SK-N-SH (cell line): ENCODE measurements at regions not wholly inside any gene's neighbourhood (a gene's known extent, or its start where the extent isn't known, plus 50 kb on each side); places are given as distances from the start of the nearest gene placed in this dataset.

Source experiments
- CTCF ChIA-PET: fragments of 300-600, 350-600 bp; formaldehyde crosslinking; extraction: SDS; loops from one replicate; lab custom pipeline; 2021; lab: Yijun Ruan, JAX
- POLR2A ChIA-PET: fragments of 350-600 bp; sonication (Branson Sonifier 250); formaldehyde crosslinking; extraction: SDS; loops from one replicate; lab custom pipeline; 2020; ENCODE audit warnings: antibody characterized with exemption, inconsistent platforms; lab: Yijun Ruan, JAX
- DNase-seq: peaks from one replicate; pipeline ENCODE4 v3.0.0; 2012
- H2AFZ ChIP-seq: fragments of 200-600 bp; sonication (generic); 2 replicates; pipeline ENCODE4 v1.8.1; 2016; ENCODE audit warnings: antibody characterized with exemption, mild to moderate bottlenecking, low read depth
- H3F3A ChIP-seq: fragments of 200-600 bp; sonication (generic); replicated peaks from 2 replicates; pipeline ENCODE3; 2016; ENCODE audit warnings: antibody characterized with exemption, mild to moderate bottlenecking; ENCODE audit not compliant: insufficient read depth
- H3K27ac ChIP-seq, 2 experiments: fragments of 200-500 bp in 1 of 2; fragments of 200-600 bp in 1 of 2; sonication (Bioruptor generic) in 1 of 2; sonication (generic), shearing (Covaris generic) in 1 of 2; 2 replicates each; pipeline versions ENCODE4 v1.5.1 to v1.6.1; 2014 to 2016; ENCODE audit warnings: low read depth in 2 of 2, inconsistent platforms in 1 of 2, low read length in 1 of 2, mild to moderate bottlenecking in 1 of 2, mixed read lengths in 1 of 2
- H3K27me3 ChIP-seq: fragments of 200-600 bp; sonication (generic), shearing (Covaris generic); 2 replicates; pipeline ENCODE4 v1.6.1; 2016; ENCODE audit warnings: mixed run types; ENCODE audit not compliant: insufficient read depth
- H3K36me3 ChIP-seq, 2 experiments: fragments of 200-500 bp in 1 of 2; fragments of 200-600 bp in 1 of 2; sonication (Bioruptor generic) in 1 of 2; sonication (generic) in 1 of 2; replicated peaks in 1 of 2; 2 replicates each; pipeline versions ENCODE3 to v1.5.1; 2014 to 2016; ENCODE audit warnings: low read length in 1 of 2, mild to moderate bottlenecking in 1 of 2; ENCODE audit not compliant: insufficient read depth in 2 of 2, control insufficient read depth in 1 of 2
- H3K4me1 ChIP-seq, 2 experiments: fragments of 200-500 bp in 1 of 2; fragments of 200-600 bp in 1 of 2; sonication (Bioruptor generic) in 1 of 2; sonication (generic), shearing (Covaris generic) in 1 of 2; 2 replicates each; pipeline versions ENCODE4 v1.5.1 to v1.6.1; 2014 to 2016; ENCODE audit warnings: low read depth in 1 of 2, low read length in 1 of 2, mixed run types in 1 of 2; ENCODE audit not compliant: insufficient read depth in 2 of 2, control insufficient read depth in 1 of 2
- H3K4me2 ChIP-seq: fragments of 200-600 bp; sonication (generic), shearing (Covaris generic); 2 replicates; pipeline ENCODE4 v1.6.1; 2017; ENCODE audit warnings: mixed run types
- H3K4me3 ChIP-seq, 2 experiments: fragments of 200-500 bp in 1 of 2; fragments of 200-600 bp in 1 of 2; sonication (Bioruptor generic) in 1 of 2; sonication (generic), shearing (Covaris generic) in 1 of 2; 2 replicates each; pipeline versions ENCODE4 v1.5.1 to v1.8.1; 2014 to 2016; ENCODE audit warnings: low read depth in 2 of 2, inconsistent platforms in 1 of 2, low read length in 1 of 2, mild to moderate bottlenecking in 1 of 2, mixed read lengths in 1 of 2, moderate library complexity in 1 of 2
- H3K79me2 ChIP-seq: fragments of 200-600 bp; sonication (generic); 2 replicates; pipeline ENCODE4 v1.8.1; 2017; ENCODE audit warnings: mild to moderate bottlenecking; ENCODE audit not compliant: insufficient read depth
- H3K9ac ChIP-seq: fragments of 200-600 bp; sonication (generic); 2 replicates; pipeline ENCODE4 v1.6.1; 2017; ENCODE audit warnings: mixed run types
- H3K9me2 ChIP-seq: fragments of 200-600 bp; sonication (generic); 2 replicates; pipeline ENCODE4 v1.6.1; 2017; ENCODE audit warnings: mixed run types
- H3K9me3 ChIP-seq: fragments of 200-600 bp; sonication (generic); 2 replicates; pipeline ENCODE4 v1.6.1; 2017; ENCODE audit warnings: mixed run types, mild to moderate bottlenecking, moderate library complexity
- H4K20me1 ChIP-seq: fragments of 200-600 bp; sonication (generic); 2 replicates; pipeline ENCODE4 v1.6.1; 2017; ENCODE audit warnings: mild to moderate bottlenecking, mixed run types; ENCODE audit not compliant: insufficient read depth
- CHD2 ChIP-seq: fragments of 150-350 bp; IDR thresholded peaks from 2 replicates; pipeline ENCODE4 v1.6.1; 2018; ENCODE audit warnings: low read length; ENCODE audit not compliant: partially characterized antibody
- CTCF ChIP-seq: fragments of 200-600 bp; sonication (generic); IDR thresholded peaks from 2 replicates; pipeline ENCODE4 v1.6.1; 2017; ENCODE audit warnings: antibody characterized with exemption, mild to moderate bottlenecking, moderate library complexity
- ELF1 ChIP-seq: IDR thresholded peaks from 2 replicates; pipeline ENCODE4 v1.4.0; 2012
- FOXM1 ChIP-seq: IDR thresholded peaks from 2 replicates; pipeline ENCODE4 v1.4.0; 2012; ENCODE audit warnings: low read depth, mild to moderate bottlenecking
- GABPA ChIP-seq: IDR thresholded peaks from 2 replicates; pipeline ENCODE4 v1.4.0; 2012; ENCODE audit warnings: low read depth, mild to moderate bottlenecking
- GATA2 ChIP-seq: sonication (generic); formaldehyde crosslinking; IDR thresholded peaks from 2 replicates; pipeline ENCODE4 v1.5.0; 2020; ENCODE audit warnings: mild to moderate bottlenecking, missing genetic modification reagents
- IRF3 ChIP-seq: fragments of 150-350 bp; IDR thresholded peaks from 2 replicates; pipeline ENCODE4 v1.6.1; 2016; ENCODE audit warnings: mild to moderate bottlenecking, low read depth, low read length
- JUND ChIP-seq: IDR thresholded peaks from 2 replicates; pipeline ENCODE4 v1.4.0; 2012
- MEF2A ChIP-seq: IDR thresholded peaks from 2 replicates; pipeline ENCODE4 v1.4.0; 2012; ENCODE audit warnings: low read depth, borderline replicate concordance
- MXI1 ChIP-seq: IDR thresholded peaks from 2 replicates; pipeline ENCODE4 v1.6.1; 2012; ENCODE audit warnings: mild to moderate bottlenecking, low read depth, low read length, improper control_type of control experiment
- NFIC ChIP-seq: IDR thresholded peaks from 2 replicates; pipeline ENCODE4 v1.4.0; 2012; ENCODE audit warnings: borderline replicate concordance
- POLR2AphosphoS5 ChIP-seq: IDR thresholded peaks from 2 replicates; pipeline ENCODE4 v1.6.1; 2012; ENCODE audit warnings: low read depth, low read length
- REST ChIP-seq: IDR thresholded peaks from 2 replicates; pipeline ENCODE4 v1.6.1; 2012; ENCODE audit warnings: mild to moderate bottlenecking, low read depth, low read length, moderate library complexity
- RXRA ChIP-seq: IDR thresholded peaks from 2 replicates; pipeline ENCODE4 v1.4.0; 2012; ENCODE audit warnings: low read depth, mild to moderate bottlenecking, borderline replicate concordance
- SIN3A ChIP-seq: IDR thresholded peaks from 2 replicates; pipeline ENCODE4 v1.6.1; 2012; ENCODE audit warnings: low read depth, mild to moderate bottlenecking, low read length, moderate library complexity, borderline replicate concordance
- USF1 ChIP-seq: IDR thresholded peaks from 2 replicates; pipeline ENCODE4 v1.4.0; 2012; ENCODE audit warnings: low read depth, borderline replicate concordance
- ZBTB33 ChIP-seq: IDR thresholded peaks from 2 replicates; pipeline ENCODE4 v1.4.0; 2012; ENCODE audit warnings: low read depth, borderline replicate concordance
- WGBS: methylation state at CpG from one replicate; pipeline ENCODE4 v1.1.6; 2017; ENCODE audit warnings: low lambda C conversion rate; 5-methylcytosine and 5-hydroxymethylcytosine counted together

- Histone ChIP-seq H2AFZ (no peak overlapping the region), H3K79me2 (no peaks in the 10 kb centered on the region), H3F3A (no peaks in the 10 kb centered on the region), H3K27me3 (no peaks in the 10 kb centered on the region; the same call in 1 of the 2 replicates), H3K9me3 (no peaks in the 10 kb centered on the region), H3K36me3 (no peaks in the 10 kb centered on the region), H4K20me1 (no peaks in the 10 kb centered on the region), H3K9me2 (no peaks in the 10 kb centered on the region), H3K4me1 (no peaks in the 10 kb centered on the region), H3K4me2 (no peak overlapping the region), H3K9ac (no peak overlapping the region), H3K4me3 (no peak overlapping the region), H3K27ac (no peak overlapping the region)
- ChIA-PET CTCF (no interaction called here), POLR2A (no interaction called here)
- no peak for DNase-seq
- 7% methylated on average over 4 of the region's 4 CpGs for WGBS
- TF ChIP-seq ELF1 (no peak), GATA2 (no peak), MXI1 (no peak), IRF3 (no peak), RXRA (no peak), SIN3A (no peak)
These were observed 141.1 kb upstream of the HHIP start for GRCh38 chr4:144504883-144505282.

GRCh38 chr4:144507311-144508101 is 138.4 kb upstream of the HHIP start:
- H3K9me2 ChIP-seq, result no peaks in the 10 kb centered on the region
- no peaks in the 10 kb centered on the region for H3K36me3 ChIP-seq
- DNase-seq, result no peak
- H3F3A ChIP-seq, result no peaks in the 10 kb centered on the region
- 0% methylated on average over 3 of the region's 3 CpGs for WGBS
- no peak overlapping the region for H3K4me2 ChIP-seq
- H3K4me1 ChIP-seq, result no peaks in the 10 kb centered on the region
- H3K27ac ChIP-seq, result no peak overlapping the region
- no peaks in the 10 kb centered on the region for H3K9me3 ChIP-seq
- H3K79me2 ChIP-seq, result no peaks in the 10 kb centered on the region
- H3K9ac ChIP-seq, result no peak overlapping the region
- POLR2A ChIA-PET, result no interaction called here
- H3K4me3 ChIP-seq, result no peak overlapping the region
- CTCF ChIA-PET, result no interaction called here
- H3K27me3 ChIP-seq, result no peaks in the 10 kb centered on the region; the same call in 1 of the 2 replicates
- H2AFZ ChIP-seq, result no peak overlapping the region
- H4K20me1 ChIP-seq, result no peaks in the 10 kb centered on the region
- TF ChIP-seq USF1 (no peak), ZBTB33 (no peak), ELF1 (no peak), POLR2AphosphoS5 (no peak), JUND (no peak), FOXM1 (no peak), CTCF (no peak), SIN3A (no peak), NFIC (no peak), MEF2A (no peak), CHD2 (no peak), REST (no peak), GABPA (no peak)
